ENCODE measurements at regions not wholly inside any gene's neighbourhood (a gene's known extent, or its start where the extent isn't known, plus 50 kb on each side); places are given as distances from the start of the nearest gene placed in this dataset.
"Not testable (repeated sequence)": the region's sequence is repeated elsewhere in the genome, so short reads cannot be mapped to it uniquely, and the experiment has no call there.

- DNase-seq (ENCODE audit: low read depth in 2 of 2) = no peak
Measured at GRCh38 chr16:27600381-27600780, 50.4 kb downstream of the KATNIP start.

- DNase-seq (ENCODE audit: low read depth in 2 of 2) = no peak
Measured at GRCh38 chr16:27602103-27602502, 52.2 kb downstream of the KATNIP start.

- peak in 1 of 2 experiments; percentile 5 for DNase-seq (ENCODE audit: low read depth in 2 of 2)
Measured at GRCh38 chr16:27605500-27606106, 55.7 kb downstream of the KATNIP start.

- no peak for DNase-seq (ENCODE audit: low read depth in 2 of 2)
Measured at GRCh38 chr16:27611340-27611739, 61.4 kb downstream of the KATNIP start.

GRCh38 chr16:27613238-27613791, 63.4 kb downstream of the KATNIP start:
- DNase-seq (ENCODE audit: low read depth in 2 of 2) = no peak

GRCh38 chr16:27617665-27618064, 67.7 kb downstream of the KATNIP start:
- DNase-seq (ENCODE audit: low read depth in 2 of 2) = no peak

GRCh38 chr16:27618165-27618564, 68.2 kb downstream of the KATNIP start:
- DNase-seq (ENCODE audit: low read depth in 2 of 2) = no peak

- no peak for DNase-seq (ENCODE audit: low read depth in 2 of 2)
Measured at GRCh38 chr16:27618606-27619327, 68.8 kb downstream of the KATNIP start.

- DNase-seq (ENCODE audit: low read depth in 2 of 2) = no peak
Measured at GRCh38 chr16:27620541-27620940, 70.6 kb downstream of the KATNIP start.

- no peak for DNase-seq (ENCODE audit: low read depth in 2 of 2)
Measured at GRCh38 chr16:27624154-27625049, 74.5 kb downstream of the KATNIP start.

GRCh38 chr16:27625050-27625697, 75.2 kb downstream of the KATNIP start:
- no peak for DNase-seq (ENCODE audit: low read depth in 2 of 2)

GRCh38 chr16:27627136-27627535, 77.2 kb downstream of the KATNIP start:
- DNase-seq (ENCODE audit: low read depth in 2 of 2) = no peak

GRCh38 chr16:27628241-27628942, 78.4 kb downstream of the KATNIP start:
- no peak for DNase-seq (ENCODE audit: low read depth in 2 of 2)

- DNase-seq (ENCODE audit: low read depth in 2 of 2) = not testable (repeated sequence)
Measured at GRCh38 chr16:27628943-27629462, 79.1 kb downstream of the KATNIP start.

GRCh38 chr16:27632216-27632615, 82.3 kb downstream of the KATNIP start:
- no peak for DNase-seq (ENCODE audit: low read depth in 2 of 2)

GRCh38 chr16:27633221-27633620, 83.3 kb downstream of the KATNIP start:
- DNase-seq (ENCODE audit: low read depth in 2 of 2) = no peak

- no peak for DNase-seq (ENCODE audit: low read depth in 2 of 2)
Measured at GRCh38 chr16:27633721-27634120, 83.8 kb downstream of the KATNIP start.

- DNase-seq (ENCODE audit: low read depth in 2 of 2) = no peak
Measured at GRCh38 chr16:27634779-27635178, 84.8 kb downstream of the KATNIP start.

- no peak for DNase-seq (ENCODE audit: low read depth in 2 of 2)
Measured at GRCh38 chr16:27636453-27637240, 86.7 kb downstream of the KATNIP start.

Measured in fibroblast of skin of left quadriceps (primary cell).